H1 (cell line): ENCODE measurements at regions not wholly inside any gene's neighbourhood (a gene's known extent, or its start where the extent isn't known, plus 50 kb on each side); places are given as distances from the start of the nearest gene placed in this dataset.

Experiments
- CTCF ChIA-PET: fragments of 300-600 bp; sonication (Branson Sonifier 250); formaldehyde crosslinking; loops from one replicate; lab custom pipeline; 2021; ENCODE audit not compliant: partially characterized antibody; lab: Charles Lee
- POLR2A ChIA-PET: fragments of 300-600 bp; sonication (Branson Sonifier 250); formaldehyde crosslinking; loops from one replicate; lab custom pipeline; 2021; ENCODE audit warnings: inconsistent platforms; ENCODE audit not compliant: partially characterized antibody; lab: Charles Lee
- DNase-seq, 2 experiments: peaks; one replicate each; pipeline versions ENCODE4 v3.0.0 to v3.0.0-alpha.2; 2010 to 2022; ENCODE audit warnings: low spot score in 2 of 2, low read depth in 1 of 2, mixed read lengths in 1 of 2
- FAIRE-seq: peaks from 2 replicates; lab custom pipeline; 2011; peaks lifted over from hg19 to GRCh38; lab: Jason Lieb, UNC
- H2AFZ ChIP-seq: 2 replicates; pipeline ENCODE4 v1.8.1; 2012; ENCODE audit warnings: low read length, inconsistent platforms
- H2AK5ac ChIP-seq: 2 replicates; pipeline ENCODE4 v1.6.1; 2013; ENCODE audit warnings: low read depth, low read length
- H2BK120ac ChIP-seq: replicated peaks from 2 replicates; pipeline ENCODE3; 2013; ENCODE audit warnings: low read depth, low read length, inconsistent platforms
- H2BK12ac ChIP-seq: 2 replicates; pipeline ENCODE4 v1.6.1; 2013; ENCODE audit warnings: low read depth, low read length
- H2BK15ac ChIP-seq: 2 replicates; pipeline ENCODE4 v1.6.1; 2013; ENCODE audit warnings: low read length
- H2BK20ac ChIP-seq: 2 replicates; pipeline ENCODE4 v1.6.1; 2013; ENCODE audit warnings: low read length
- H2BK5ac ChIP-seq: 2 replicates; pipeline ENCODE4 v1.6.1; 2013; ENCODE audit warnings: low read depth, low read length
- H3K14ac ChIP-seq: 2 replicates; pipeline ENCODE4 v1.6.1; 2013; ENCODE audit warnings: inconsistent platforms; ENCODE audit not compliant: insufficient read length
- H3K18ac ChIP-seq: 2 replicates; pipeline ENCODE4 v1.6.1; 2013; ENCODE audit warnings: low read length; ENCODE audit errors: extremely low read depth
- H3K23ac ChIP-seq: 2 replicates; pipeline ENCODE4 v1.6.1; 2013; ENCODE audit warnings: inconsistent platforms; ENCODE audit not compliant: insufficient read length
- H3K23me2 ChIP-seq: 2 replicates; pipeline ENCODE4 v1.6.1; 2013; ENCODE audit warnings: low read depth, low read length
- H3K27ac ChIP-seq: 2 replicates; pipeline ENCODE4 v1.6.1; 2011; ENCODE audit warnings: low read depth, low read length, inconsistent platforms
- H3K27me3 ChIP-seq, 4 experiments: replicated peaks in 1 of 4; 1 replicate in 1 of 4; 2 replicates in 3 of 4; pipeline versions ENCODE4 v1.6.1 to v1.8.1; 2011 to 2013; ENCODE audit warnings: low read length in 3 of 4, mild to moderate bottlenecking in 3 of 4, inconsistent platforms in 2 of 4, mixed read lengths in 2 of 4, moderate library complexity in 1 of 4; ENCODE audit not compliant: control insufficient read depth in 3 of 4, insufficient read depth in 3 of 4; ENCODE audit errors: extremely low read depth in 1 of 4
- H3K36me3 ChIP-seq, 4 experiments: 2 replicates each; pipeline versions ENCODE4 v1.6.1 to v1.8.1; 2011 to 2013; ENCODE audit warnings: mild to moderate bottlenecking in 4 of 4, low read length in 3 of 4, moderate library complexity in 2 of 4, control low read depth in 1 of 4, inconsistent platforms in 1 of 4; ENCODE audit not compliant: insufficient read depth in 4 of 4, control insufficient read depth in 2 of 4
- H3K4ac ChIP-seq: replicated peaks from 2 replicates; pipeline ENCODE3; 2013; ENCODE audit warnings: low read length, low read depth, mixed read lengths, inconsistent platforms; ENCODE audit not compliant: insufficient read length
- H3K4me1 ChIP-seq, 4 experiments: replicated peaks in 1 of 4; 1 replicate in 1 of 4; 2 replicates in 3 of 4; pipeline versions ENCODE4 v1.6.1 to v1.8.1; 2011 to 2013; ENCODE audit warnings: low read length in 3 of 4, inconsistent platforms in 2 of 4, mixed read lengths in 1 of 4; ENCODE audit not compliant: insufficient read depth in 4 of 4, control insufficient read depth in 3 of 4
- H3K4me2 ChIP-seq, 2 experiments: 2 replicates each; pipeline versions ENCODE4 v1.6.1 to v1.8.1; 2011 to 2013; ENCODE audit warnings: low read depth in 2 of 2, low read length in 2 of 2, control low read depth in 1 of 2, inconsistent platforms in 1 of 2, mild to moderate bottlenecking in 1 of 2; ENCODE audit not compliant: insufficient read depth in 1 of 2
- H3K4me3 ChIP-seq, 4 experiments: fragments of 200-600, 300-600 bp in 1 of 4; sonication (generic), shearing (Covaris generic), sonication (Bioruptor Twin) in 1 of 4; 2 replicates each; pipeline versions ENCODE4 v1.5.1 to v1.8.1; 2011 to 2016; ENCODE audit warnings: low read length in 4 of 4, low read depth in 3 of 4, control low read depth in 2 of 4, inconsistent platforms in 2 of 4, mild to moderate bottlenecking in 2 of 4, mixed read lengths in 1 of 4, moderate library complexity in 1 of 4; ENCODE audit not compliant: insufficient read depth in 2 of 4; ENCODE audit errors: extremely low read depth in 1 of 4
- H3K56ac ChIP-seq: replicated peaks from 2 replicates; pipeline ENCODE3; 2013; ENCODE audit warnings: low read depth, mild to moderate bottlenecking, mixed read lengths, low read length, inconsistent platforms; ENCODE audit not compliant: insufficient read length
- H3K79me1 ChIP-seq: 2 replicates; pipeline ENCODE4 v1.6.1; 2013; ENCODE audit warnings: low read depth, low read length, control low read depth
- H3K79me2 ChIP-seq, 2 experiments: 2 replicates each; pipeline versions ENCODE4 v1.6.1 to v1.8.1; 2012 to 2013; ENCODE audit warnings: low read length in 2 of 2, mild to moderate bottlenecking in 2 of 2, inconsistent platforms in 1 of 2; ENCODE audit not compliant: insufficient read depth in 2 of 2, control insufficient read depth in 1 of 2
- H3K9ac ChIP-seq, 4 experiments: replicated peaks in 1 of 4; 1 replicate in 1 of 4; 2 replicates in 3 of 4; pipeline versions ENCODE4 v1.6.1 to v1.8.1; 2011 to 2013; ENCODE audit warnings: low read depth in 3 of 4, low read length in 3 of 4, control low read depth in 2 of 4, mild to moderate bottlenecking in 2 of 4, moderate library complexity in 2 of 4, inconsistent platforms in 1 of 4; ENCODE audit errors: extremely low read depth in 1 of 4
- H3K9me3 ChIP-seq, 2 experiments: 2 replicates each; pipeline versions ENCODE4 v1.6.1 to v1.8.1; 2012 to 2013; ENCODE audit warnings: mild to moderate bottlenecking in 2 of 2, moderate library complexity in 2 of 2, control low read depth in 1 of 2, inconsistent platforms in 1 of 2, low read depth in 1 of 2, low read length in 1 of 2, mixed read lengths in 1 of 2; ENCODE audit not compliant: insufficient read depth in 2 of 2
- H4K20me1 ChIP-seq, 2 experiments: replicated peaks in 1 of 2; 2 replicates each; pipeline versions ENCODE3 to v1.8.1; 2011 to 2013; ENCODE audit warnings: inconsistent platforms in 2 of 2, low read length in 2 of 2, mild to moderate bottlenecking in 1 of 2; ENCODE audit not compliant: insufficient read depth in 2 of 2, control insufficient read depth in 1 of 2
- H4K5ac ChIP-seq: 2 replicates; pipeline ENCODE4 v1.6.1; 2013; ENCODE audit warnings: low read length, low read depth, mixed read lengths, inconsistent platforms; ENCODE audit not compliant: insufficient read length
- H4K8ac ChIP-seq: 2 replicates; pipeline ENCODE4 v1.8.0; 2013; ENCODE audit warnings: mild to moderate bottlenecking, moderate library complexity, low read length, inconsistent platforms; ENCODE audit not compliant: insufficient read depth; ENCODE audit errors: extremely low read depth
- H4K91ac ChIP-seq: replicated peaks from 2 replicates; pipeline ENCODE3; 2013; ENCODE audit warnings: low read length, mixed read lengths, inconsistent platforms; ENCODE audit not compliant: insufficient read length
- ASH2L ChIP-seq: fragments of 200-600, 300-600 bp; sonication (generic); IDR thresholded peaks from one replicate; pipeline ENCODE4 v1.7.1; 2017; ENCODE audit warnings: low read length
- BACH1 ChIP-seq: IDR thresholded peaks from 2 replicates; pipeline ENCODE4 v1.6.1; 2012; ENCODE audit warnings: low read length, improper control_type of control experiment
- CTBP2 ChIP-seq: IDR thresholded peaks from 2 replicates; pipeline ENCODE4 v1.7.0; 2011; ENCODE audit warnings: borderline replicate concordance, mild to moderate bottlenecking, moderate library complexity, mixed read lengths, low read length; ENCODE audit not compliant: insufficient read depth, insufficient read length
- GABPA ChIP-seq: IDR thresholded peaks from 2 replicates; pipeline ENCODE4 v1.6.1; 2011; ENCODE audit warnings: mild to moderate bottlenecking, low read length, moderate library complexity, borderline replicate concordance; ENCODE audit not compliant: insufficient read depth
- JUND ChIP-seq: IDR thresholded peaks from 2 replicates; pipeline ENCODE4 v1.6.1; 2011; ENCODE audit warnings: mild to moderate bottlenecking, improper control_type of control experiment, low read length
- SIN3A ChIP-seq, 2 experiments: IDR thresholded peaks in 1 of 2; conservative IDR thresholded peaks in 1 of 2; 2 replicates each; pipeline ENCODE4 v1.6.1; 2011 to 2012; ENCODE audit warnings: low read length in 2 of 2, improper control_type of control experiment in 1 of 2, low read depth in 1 of 2, mild to moderate bottlenecking in 1 of 2
- SP2 ChIP-seq: IDR thresholded peaks from 2 replicates; pipeline ENCODE4 v1.6.1; 2012; ENCODE audit warnings: mild to moderate bottlenecking, low read length, inconsistent platforms
- USF2 ChIP-seq: IDR thresholded peaks from 2 replicates; pipeline ENCODE4 v1.6.1; 2011; ENCODE audit warnings: low read length, improper control_type of control experiment
- WGBS, 2 experiments: shearing (Covaris generic) in 1 of 2; methylation state at CpG; one replicate each; pipeline versions ENCODE4 v1.1.6 to v1.1.7; 2013 to 2015; ENCODE audit warnings: low lambda C conversion rate in 2 of 2, mixed read lengths in 2 of 2, inconsistent platforms in 1 of 2, low coverage in 1 of 2, missing lambda C conversion rate in 1 of 2; ENCODE audit not compliant: insufficient replicate concordance in 2 of 2, insufficient coverage in 1 of 2, insufficient read length in 1 of 2; ENCODE audit errors: extremely low coverage in 1 of 2, missing lambda C conversion rate in 1 of 2; 5-methylcytosine and 5-hydroxymethylcytosine counted together

GRCh38 chr7:35415411-35415822 lies 161.5 kb upstream of the TBX20 start:
- 93% methylated on average over 6 of the region's 6 CpGs; no CpG with 5 or more reads in 1 of the 2 experiments for WGBS, 2 experiments
- ChIA-PET CTCF (interaction anchor here (0.6 to 1.7 kb wide), 4 partner anchors 10 to 359 kb away, joined by 3 to 14 read pairs (median 5); no protein-coding TSS in a partner anchor), POLR2A (interaction anchor here (1.1 kb wide), 1 partner anchor 9 kb away, joined by 3 read pairs; no protein-coding TSS in a partner anchor)
- H3K23me2 ChIP-seq = no peaks in the 10 kb centered on the region
- no peaks in the 10 kb centered on the region for H3K9me3 ChIP-seq
- H2BK20ac ChIP-seq = no peak overlapping the region
- no peak for TF ChIP-seq ASH2L
- no peak for TF ChIP-seq USF2
- TF ChIP-seq CTBP2 = no peak
- no peak for TF ChIP-seq GABPA
- no peak for TF ChIP-seq SP2
- TF ChIP-seq BACH1 = no peak
- no peak for TF ChIP-seq SIN3A (conservative IDR thresholded peaks at IDR 0.05 in 1 of 2, IDR thresholded peaks at IDR 0.05 in 1 of 2; ENCODE audit: low read depth in 1 of 2, low read length in 2 of 2)
- TF ChIP-seq JUND = no peak
- H3K23ac ChIP-seq = no peak overlapping the region
- H3K36me3 ChIP-seq = no peaks in the 10 kb centered on the region
- H4K8ac ChIP-seq = no peak overlapping the region
- no peak overlapping the region for H3K4me3 ChIP-seq
- H4K5ac ChIP-seq = no peak overlapping the region
- H2AK5ac ChIP-seq = no peak overlapping the region
- H2BK120ac ChIP-seq = no peak overlapping the region
- no peak overlapping the region for H4K91ac ChIP-seq
- H3K4me2 ChIP-seq = no peak overlapping the region
- no peak overlapping the region for H2BK12ac ChIP-seq
- no peaks in the 10 kb centered on the region for H3K4me1 ChIP-seq
- H2AFZ ChIP-seq = no peak overlapping the region
- DNase-seq (no peak), FAIRE-seq (no peak)
- H3K56ac ChIP-seq = no peak overlapping the region
- no peaks in the 10 kb centered on the region for H4K20me1 ChIP-seq
- no peak overlapping the region for H3K27ac ChIP-seq
- no peak overlapping the region for H3K9ac ChIP-seq
- H2BK5ac ChIP-seq = no peak overlapping the region
- 0 out of 7 replicates have a peak, but pooled peaks cover 0 to 3% (median 0%) of the 10 kb centered on the region in 4 experiments for H3K27me3 ChIP-seq
- no peak overlapping the region for H3K4ac ChIP-seq
- no peaks in the 10 kb centered on the region for H3K79me2 ChIP-seq
- H3K14ac ChIP-seq = no peak overlapping the region
- H2BK15ac ChIP-seq = no peak overlapping the region
- H3K79me1 ChIP-seq = no peaks in the 10 kb centered on the region
- H3K18ac ChIP-seq = no peak overlapping the region
